ENCODE measurements at regions not wholly inside any gene's neighbourhood (a gene's known extent, or its start where the extent isn't known, plus 50 kb on each side); places are given as distances from the start of the nearest gene placed in this dataset.

DNA sequence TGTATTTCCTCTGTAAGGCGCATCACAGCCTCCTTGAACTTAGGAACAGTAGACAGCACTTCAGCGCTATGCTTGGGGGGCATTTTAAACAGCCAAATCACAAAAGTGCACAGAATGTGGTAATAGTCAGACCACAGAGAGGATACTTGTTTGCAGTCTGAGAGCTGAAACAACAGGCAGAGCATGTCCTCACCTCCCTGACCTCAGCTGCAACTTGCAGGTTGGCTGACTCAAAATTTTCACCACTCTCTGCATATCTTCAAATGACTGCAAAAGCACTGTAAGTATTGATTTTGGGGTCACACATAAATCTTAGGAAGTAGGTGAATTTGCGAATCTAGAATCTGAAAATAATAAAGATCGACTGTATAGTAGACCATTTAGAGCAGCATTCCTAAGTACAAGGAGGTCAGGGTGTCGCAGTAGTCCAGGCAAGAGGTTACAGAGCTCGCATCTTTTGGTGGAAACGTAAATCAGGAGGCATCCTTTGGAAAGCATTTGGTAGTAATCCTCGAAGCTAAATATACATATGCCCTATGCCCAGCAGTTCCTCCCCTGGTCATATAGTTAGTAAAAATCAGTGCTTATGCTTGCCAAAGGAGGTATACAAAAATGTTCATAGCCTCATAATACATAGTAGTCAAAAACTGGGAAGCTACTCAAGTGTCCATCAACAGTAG, 108.2 kb upstream of the MYCN start:
- TF ChIP-seq ZFX (IDR thresholded peaks at IDR 0.05; ENCODE audit: borderline replicate concordance), result no peak
- TF ChIP-seq, protein P1, sequence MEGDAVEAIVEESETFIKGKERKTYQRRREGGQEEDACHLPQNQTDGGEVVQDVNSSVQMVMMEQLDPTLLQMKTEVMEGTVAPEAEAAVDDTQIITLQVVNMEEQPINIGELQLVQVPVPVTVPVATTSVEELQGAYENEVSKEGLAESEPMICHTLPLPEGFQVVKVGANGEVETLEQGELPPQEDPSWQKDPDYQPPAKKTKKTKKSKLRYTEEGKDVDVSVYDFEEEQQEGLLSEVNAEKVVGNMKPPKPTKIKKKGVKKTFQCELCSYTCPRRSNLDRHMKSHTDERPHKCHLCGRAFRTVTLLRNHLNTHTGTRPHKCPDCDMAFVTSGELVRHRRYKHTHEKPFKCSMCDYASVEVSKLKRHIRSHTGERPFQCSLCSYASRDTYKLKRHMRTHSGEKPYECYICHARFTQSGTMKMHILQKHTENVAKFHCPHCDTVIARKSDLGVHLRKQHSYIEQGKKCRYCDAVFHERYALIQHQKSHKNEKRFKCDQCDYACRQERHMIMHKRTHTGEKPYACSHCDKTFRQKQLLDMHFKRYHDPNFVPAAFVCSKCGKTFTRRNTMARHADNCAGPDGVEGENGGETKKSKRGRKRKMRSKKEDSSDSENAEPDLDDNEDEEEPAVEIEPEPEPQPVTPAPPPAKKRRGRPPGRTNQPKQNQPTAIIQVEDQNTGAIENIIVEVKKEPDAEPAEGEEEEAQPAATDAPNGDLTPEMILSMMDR (IDR thresholded peaks at IDR 0.05), result no peak
- H3K27ac ChIP-seq, result no peak overlapping the region

DNA sequence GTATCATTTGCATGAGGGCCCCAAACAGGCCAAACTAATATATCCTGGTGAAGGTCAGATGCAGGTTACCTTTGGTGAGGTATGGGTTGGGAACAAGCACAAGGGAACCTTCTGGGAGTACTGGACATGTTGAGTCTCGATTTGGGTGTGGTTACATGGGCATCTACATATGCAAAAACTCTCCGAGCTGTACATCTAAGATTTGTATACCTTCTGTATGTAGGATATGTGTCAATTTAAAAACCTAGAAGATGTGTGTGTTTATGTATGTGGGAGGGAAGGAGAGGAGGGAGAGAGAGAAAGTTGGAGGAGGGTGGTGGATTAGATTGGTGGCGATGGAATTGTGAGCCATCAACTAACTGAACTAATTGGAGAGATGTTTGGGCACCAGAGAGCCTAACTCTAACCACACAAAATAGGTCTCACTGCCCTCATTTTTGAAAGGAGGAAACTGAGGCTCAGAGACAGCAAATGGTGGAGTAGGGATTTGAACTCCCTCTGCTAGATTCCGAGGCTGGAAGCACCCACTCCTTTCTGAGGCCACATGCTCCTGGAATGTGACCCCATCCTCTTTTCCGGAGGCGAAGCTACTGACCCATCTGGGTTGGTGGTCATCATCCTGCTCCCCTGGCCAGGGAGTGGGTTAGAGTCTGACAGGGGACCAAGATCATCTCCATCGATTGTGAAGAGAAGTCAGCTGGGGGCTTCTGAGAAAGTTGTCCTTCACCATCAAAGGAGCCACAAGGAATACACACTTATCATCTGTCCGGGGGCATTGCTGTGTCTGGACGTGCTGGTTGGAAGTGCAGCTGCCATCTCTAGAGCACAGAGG, 107.3 kb upstream of the MYCN start:
- no peak overlapping the region for H3K27ac ChIP-seq
- TF ChIP-seq, protein P1 (IDR thresholded peaks at IDR 0.05), result no peak
- TF ChIP-seq ZFX (IDR thresholded peaks at IDR 0.05; ENCODE audit: borderline replicate concordance), result no peak

DNA sequence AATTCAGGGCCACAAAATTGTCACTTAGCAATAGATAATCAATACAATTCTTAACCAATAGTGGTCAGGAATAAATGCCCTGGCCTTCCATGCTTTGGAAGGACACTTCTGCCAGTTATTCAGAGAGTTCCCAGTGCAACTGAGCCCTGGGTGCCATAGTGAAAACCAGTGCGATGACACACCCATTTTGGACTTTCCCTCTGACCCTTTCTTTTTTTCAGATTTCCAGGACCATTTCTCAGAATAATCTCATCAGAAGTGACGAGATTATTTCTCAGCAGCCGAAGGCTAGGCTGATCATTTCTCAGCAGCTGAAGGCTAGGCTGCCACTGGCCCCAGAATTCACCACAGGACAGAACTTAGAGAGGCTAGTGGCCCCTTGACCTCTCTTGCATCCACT, 106.6 kb upstream of the MYCN start:
- no peak overlapping the region for H3K27ac ChIP-seq

DNA sequence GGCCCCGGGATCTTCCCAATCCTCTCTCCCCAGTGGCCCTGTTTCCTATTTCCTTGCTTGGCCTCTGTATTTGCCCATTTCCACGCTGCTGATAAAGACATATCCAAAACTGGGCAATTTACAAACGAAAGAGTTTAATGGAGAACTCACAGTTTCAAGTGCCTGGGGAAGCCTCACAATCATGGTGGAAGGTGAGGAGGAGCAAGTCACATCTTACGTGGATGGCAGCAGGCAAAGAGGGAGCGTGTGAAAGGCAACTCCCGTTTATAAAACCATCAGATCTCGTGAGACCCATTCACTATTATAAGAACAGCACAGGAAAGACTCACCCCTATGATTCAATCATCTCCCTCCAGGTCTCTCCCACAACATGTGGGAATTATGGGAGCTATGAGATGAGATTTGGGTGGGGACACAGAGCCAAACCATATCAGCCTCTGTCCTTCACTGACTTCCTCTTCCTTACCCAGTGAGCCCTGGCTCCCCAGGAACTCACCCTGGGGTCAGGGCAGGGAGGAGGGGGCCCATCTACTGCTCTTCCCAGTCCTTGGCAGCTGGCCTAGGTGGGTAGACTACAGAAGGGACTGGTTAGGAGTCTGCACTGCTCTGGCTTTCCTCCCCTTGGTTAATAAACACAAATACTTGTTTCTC, 105.8 kb upstream of the MYCN start:
- TF ChIP-seq ZFX (IDR thresholded peaks at IDR 0.05; ENCODE audit: borderline replicate concordance), result no peak
- TF ChIP-seq, protein P1 (IDR thresholded peaks at IDR 0.05), result no peak
- H3K27ac ChIP-seq, result no peak overlapping the region

More for the DNA sequence above, 106.6 kb upstream of the MYCN start:
- TF ChIP-seq, protein P1 (IDR thresholded peaks at IDR 0.05), result no peak
- no peak for TF ChIP-seq ZFX (IDR thresholded peaks at IDR 0.05; ENCODE audit: borderline replicate concordance)

DNA sequence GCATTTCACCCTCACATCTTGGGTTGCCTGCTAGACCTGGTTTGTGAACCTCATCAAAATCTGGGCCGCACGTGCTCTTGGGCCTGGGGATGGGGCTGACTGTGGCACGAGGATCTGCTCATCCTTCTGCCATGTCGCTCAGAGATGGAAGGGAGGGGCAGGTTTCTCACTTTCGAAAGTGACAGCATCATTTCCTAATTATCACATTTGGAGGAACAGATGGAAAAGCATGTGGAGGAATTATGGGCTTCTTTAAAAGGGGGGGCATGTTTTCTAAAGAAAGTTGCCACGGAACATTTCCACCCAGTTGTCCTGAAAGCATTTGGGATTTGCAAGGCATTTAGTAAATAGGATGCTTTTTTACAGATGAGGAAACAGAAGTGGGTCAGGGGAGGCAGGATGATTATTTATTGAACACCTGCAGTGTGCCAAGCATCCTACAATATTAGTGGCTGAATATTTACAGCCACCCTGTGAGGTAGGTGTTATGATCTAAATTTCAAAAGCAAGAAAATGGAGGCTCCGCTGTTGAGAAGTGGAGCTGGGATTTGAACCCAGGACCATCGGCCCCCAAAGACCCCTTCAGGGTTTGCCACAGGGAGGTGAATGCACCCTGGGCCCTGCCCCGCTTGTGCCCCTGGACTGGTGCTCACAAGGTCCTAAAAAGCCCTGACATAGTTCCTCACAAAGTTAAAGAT, 104.2 kb upstream of the MYCN start:
- H3K27ac ChIP-seq, result no peak overlapping the region
- TF ChIP-seq, protein P1 (IDR thresholded peaks at IDR 0.05), result no peak
- TF ChIP-seq ZFX (IDR thresholded peaks at IDR 0.05; ENCODE audit: borderline replicate concordance), result no peak

DNA sequence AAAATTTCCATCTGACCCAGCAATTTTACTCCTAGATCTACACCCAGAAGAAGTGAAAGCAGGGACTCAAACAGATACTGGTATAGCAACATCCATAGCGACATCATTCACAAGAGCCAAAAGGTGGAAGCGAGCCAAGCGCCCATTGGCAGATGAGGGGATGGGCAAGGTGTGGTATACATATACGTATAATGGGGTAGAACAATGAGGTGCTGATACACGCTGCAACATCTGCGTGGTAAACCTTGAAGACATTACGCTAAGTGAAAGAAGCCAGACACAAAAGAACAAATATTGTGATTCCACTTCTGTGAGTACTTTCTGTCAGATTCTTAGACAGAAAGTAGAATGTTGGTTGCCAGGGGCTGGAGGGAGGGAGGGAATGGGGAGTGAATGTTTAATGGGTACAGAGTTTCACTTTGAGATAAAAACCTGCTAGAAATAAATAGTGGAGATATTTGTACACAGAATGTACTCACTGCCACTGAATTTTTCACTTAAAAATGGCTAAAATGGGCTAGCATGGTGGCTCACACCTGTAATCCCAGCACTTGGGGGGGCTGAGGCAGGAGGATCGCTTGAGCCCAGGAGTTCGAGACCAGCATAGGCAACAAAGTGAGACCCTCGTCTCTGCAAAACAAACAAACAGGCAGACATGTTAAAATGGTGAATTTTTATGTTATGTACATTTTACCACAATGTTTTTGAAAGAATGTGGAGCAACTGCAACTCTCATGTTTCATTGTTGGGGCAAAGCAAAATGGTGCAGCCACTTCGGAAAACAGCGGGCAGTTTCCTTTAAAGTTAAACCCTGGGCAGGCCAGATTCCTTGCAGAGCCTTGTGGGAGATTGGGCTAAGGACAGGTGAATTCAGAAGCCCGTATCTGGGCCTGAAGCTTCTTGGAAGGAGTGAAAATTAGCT, 103.4 kb upstream of the MYCN start:
- no peak overlapping the region for H3K27ac ChIP-seq
- TF ChIP-seq, protein P1 (IDR thresholded peaks at IDR 0.05), result no peak
- no peak for TF ChIP-seq ZFX (IDR thresholded peaks at IDR 0.05; ENCODE audit: borderline replicate concordance)

Measured in 22Rv1 (cell line).